OCI-LY1 (cell line): ENCODE measurements at regions not wholly inside any gene's neighbourhood (a gene's known extent, or its start where the extent isn't known, plus 50 kb on each side); places are given as distances from the start of the nearest gene placed in this dataset.

Source experiments
- H2AFZ ChIP-seq: fragments of 200-600 bp; sonication (generic), shearing (Covaris generic); 2 replicates; pipeline ENCODE4 v1.6.0; 2014; ENCODE audit warnings: antibody characterized with exemption, mild to moderate bottlenecking, low read length
- H3F3A ChIP-seq: fragments of 200-600 bp; sonication (generic), shearing (Covaris generic); 2 replicates; pipeline ENCODE4 v1.6.0; 2014; ENCODE audit warnings: mild to moderate bottlenecking, antibody characterized with exemption, low read length, moderate library complexity; ENCODE audit not compliant: insufficient read depth
- H3K27ac ChIP-seq: fragments of 200-600 bp; sonication (generic); 2 replicates; pipeline ENCODE4 v1.5.1; 2014; ENCODE audit warnings: low read length, mixed run types, mild to moderate bottlenecking, low read depth; ENCODE audit not compliant: poor library complexity, severe bottlenecking
- H3K27me3 ChIP-seq: fragments of 200-600 bp; sonication (generic); 2 replicates; pipeline ENCODE4 v1.6.0; 2014; ENCODE audit warnings: antibody characterized with exemption, mild to moderate bottlenecking, low read length, moderate library complexity; ENCODE audit not compliant: insufficient read depth
- H3K36me3 ChIP-seq: fragments of 200-600 bp; sonication (generic); 2 replicates; pipeline ENCODE4 v1.6.1; 2014; ENCODE audit warnings: mild to moderate bottlenecking, antibody characterized with exemption, low read length, moderate library complexity, mixed read lengths; ENCODE audit not compliant: insufficient read depth
- H3K4me1 ChIP-seq: fragments of 200-600 bp; sonication (generic); 2 replicates; pipeline ENCODE4 v1.5.1; 2014; ENCODE audit warnings: mild to moderate bottlenecking, low read length, moderate library complexity; ENCODE audit not compliant: insufficient read depth, severe bottlenecking
- H3K4me2 ChIP-seq: fragments of 200-600 bp; sonication (generic), shearing (Covaris generic); 2 replicates; pipeline ENCODE4 v1.6.1; 2014; ENCODE audit warnings: low read length
- H3K4me3 ChIP-seq: fragments of 200-600 bp; sonication (generic); 2 replicates; pipeline ENCODE4 v1.5.1; 2014; ENCODE audit warnings: low read length, low read depth, mild to moderate bottlenecking, mixed read lengths; ENCODE audit not compliant: poor library complexity, severe bottlenecking
- H3K79me2 ChIP-seq: fragments of 200-600 bp; shearing (Covaris generic); 2 replicates; pipeline ENCODE4 v1.6.1; 2016; ENCODE audit warnings: mixed run types, low read length, mixed read lengths; ENCODE audit not compliant: insufficient read depth
- H3K9ac ChIP-seq: fragments of 200-600 bp; sonication (generic), shearing (Covaris generic); 2 replicates; pipeline ENCODE4 v1.6.1; 2014; ENCODE audit warnings: mild to moderate bottlenecking, low read length, mixed read lengths
- H3K9me2 ChIP-seq: fragments of 200-600 bp; sonication (generic), shearing (Covaris generic); 2 replicates; pipeline ENCODE4 v1.6.1; 2014; ENCODE audit warnings: low read depth, mild to moderate bottlenecking, low read length, mixed read lengths
- H3K9me3 ChIP-seq: fragments of 200-600 bp; shearing (Covaris generic); 2 replicates; pipeline ENCODE4 v1.6.1; 2014; ENCODE audit warnings: low read length, mixed read lengths
- H4K20me1 ChIP-seq: fragments of 200-600 bp; sonication (generic), shearing (Covaris generic); 2 replicates; pipeline ENCODE4 v1.6.0; 2016; ENCODE audit warnings: mild to moderate bottlenecking, low read length; ENCODE audit not compliant: insufficient read depth
- EZH2 ChIP-seq: fragments of 200-600 bp; sonication (generic), shearing (Covaris generic); IDR thresholded peaks from 2 replicates; pipeline ENCODE4 v1.8.0; 2017; ENCODE audit warnings: borderline replicate concordance, mixed run types, mild to moderate bottlenecking, antibody characterized with exemption, low read length, moderate library complexity, mixed read lengths
- TF ChIP-seq, protein P1 (sequence below): fragments of 200-600 bp; sonication (generic), shearing (Covaris generic); IDR thresholded peaks from 2 replicates; pipeline ENCODE4 v1.5.1; 2017; ENCODE audit warnings: mild to moderate bottlenecking, antibody characterized with exemption, low read length, moderate library complexity, mixed read lengths

DNA sequence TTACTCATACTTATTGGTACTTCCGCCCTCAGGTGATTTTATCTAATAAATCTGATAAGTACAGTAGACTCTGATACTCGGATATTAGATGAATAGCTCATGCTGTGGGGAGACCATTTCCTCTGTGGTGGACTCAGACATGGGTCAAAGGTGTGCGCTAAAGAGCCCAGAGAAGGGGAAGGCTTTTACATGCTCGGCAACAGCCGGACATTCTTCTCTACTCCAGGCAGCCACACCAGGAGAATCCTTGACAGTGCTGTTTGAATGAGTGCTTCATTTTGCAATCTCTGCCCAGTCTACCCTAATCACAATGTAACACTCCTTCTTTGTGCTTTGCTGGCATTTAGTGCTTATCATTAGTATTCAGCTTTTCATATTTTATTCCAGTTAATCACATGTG, 322.2 kb upstream of the USP25 start:
- TF ChIP-seq, protein P1, sequence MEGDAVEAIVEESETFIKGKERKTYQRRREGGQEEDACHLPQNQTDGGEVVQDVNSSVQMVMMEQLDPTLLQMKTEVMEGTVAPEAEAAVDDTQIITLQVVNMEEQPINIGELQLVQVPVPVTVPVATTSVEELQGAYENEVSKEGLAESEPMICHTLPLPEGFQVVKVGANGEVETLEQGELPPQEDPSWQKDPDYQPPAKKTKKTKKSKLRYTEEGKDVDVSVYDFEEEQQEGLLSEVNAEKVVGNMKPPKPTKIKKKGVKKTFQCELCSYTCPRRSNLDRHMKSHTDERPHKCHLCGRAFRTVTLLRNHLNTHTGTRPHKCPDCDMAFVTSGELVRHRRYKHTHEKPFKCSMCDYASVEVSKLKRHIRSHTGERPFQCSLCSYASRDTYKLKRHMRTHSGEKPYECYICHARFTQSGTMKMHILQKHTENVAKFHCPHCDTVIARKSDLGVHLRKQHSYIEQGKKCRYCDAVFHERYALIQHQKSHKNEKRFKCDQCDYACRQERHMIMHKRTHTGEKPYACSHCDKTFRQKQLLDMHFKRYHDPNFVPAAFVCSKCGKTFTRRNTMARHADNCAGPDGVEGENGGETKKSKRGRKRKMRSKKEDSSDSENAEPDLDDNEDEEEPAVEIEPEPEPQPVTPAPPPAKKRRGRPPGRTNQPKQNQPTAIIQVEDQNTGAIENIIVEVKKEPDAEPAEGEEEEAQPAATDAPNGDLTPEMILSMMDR, result no peak
- TF ChIP-seq EZH2, result no peak
- Histone ChIP-seq H4K20me1 (no peaks in the 10 kb centered on the region), H3K27me3 (no peaks in the 10 kb centered on the region), H3K4me1 (no peaks in the 10 kb centered on the region), H2AFZ (no peak overlapping the region), H3K9me3 (no peaks in the 10 kb centered on the region), H3K4me2 (no peak overlapping the region), H3F3A (no peaks in the 10 kb centered on the region), H3K4me3 (no peak overlapping the region), H3K9me2 (no peaks in the 10 kb centered on the region), H3K79me2 (no peaks in the 10 kb centered on the region), H3K9ac (no peak overlapping the region), H3K36me3 (no peaks in the 10 kb centered on the region), H3K27ac (no peak overlapping the region)

DNA sequence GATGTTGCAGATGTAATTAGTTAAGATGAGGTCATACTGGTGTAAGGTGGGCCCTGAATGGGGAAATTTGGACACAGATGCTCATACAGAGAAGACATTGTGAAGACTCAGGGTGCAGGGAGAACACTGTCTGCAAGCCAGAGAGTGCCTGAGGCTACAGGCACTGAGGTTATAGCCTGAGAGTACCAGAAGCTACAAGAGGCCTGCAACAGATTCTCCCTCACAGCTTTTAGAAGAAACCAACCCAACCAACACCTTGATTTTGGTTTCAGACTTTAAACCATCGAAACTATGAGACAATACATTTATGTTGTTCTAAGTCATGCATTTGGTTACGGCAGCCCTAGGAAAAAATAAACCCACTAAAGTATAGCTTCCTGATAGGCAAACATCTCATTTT, 321.7 kb upstream of the USP25 start:
- H3K4me3 ChIP-seq, result no peak overlapping the region
- H3K4me1 ChIP-seq, result no peaks in the 10 kb centered on the region

DNA sequence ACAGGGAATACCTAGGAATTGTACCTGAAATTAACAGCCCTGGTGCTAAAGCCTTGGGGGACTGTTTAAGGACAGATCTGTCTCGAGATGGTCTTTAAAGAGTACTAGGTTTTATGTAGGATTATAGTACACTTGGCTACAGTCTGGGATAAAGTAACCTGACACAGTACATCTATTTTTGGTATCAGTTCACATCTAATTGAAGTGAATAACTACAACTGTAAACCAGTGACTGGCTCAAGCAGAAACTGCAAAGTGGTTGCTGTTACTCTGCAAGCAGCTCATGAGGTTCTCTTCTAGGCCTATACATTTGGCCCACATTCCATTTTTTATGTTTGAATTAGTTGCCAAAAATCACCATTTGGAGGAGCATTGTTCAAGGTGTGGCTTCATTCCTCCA, 320.8 kb upstream of the USP25 start:
- H2AFZ ChIP-seq, result no peak overlapping the region
- H3F3A ChIP-seq, result no peaks in the 10 kb centered on the region
- H3K79me2 ChIP-seq, result no peaks in the 10 kb centered on the region
- H3K36me3 ChIP-seq, result no peaks in the 10 kb centered on the region
- no peaks in the 10 kb centered on the region for H3K9me2 ChIP-seq
- H3K27me3 ChIP-seq, result no peaks in the 10 kb centered on the region
- no peak overlapping the region for H3K27ac ChIP-seq
- H3K9ac ChIP-seq, result no peak overlapping the region
- TF ChIP-seq, protein P1, result no peak
- TF ChIP-seq EZH2, result no peak
- H3K4me3 ChIP-seq, result no peak overlapping the region
- no peaks in the 10 kb centered on the region for H3K9me3 ChIP-seq
- H4K20me1 ChIP-seq, result no peaks in the 10 kb centered on the region
- no peaks in the 10 kb centered on the region for H3K4me1 ChIP-seq
- no peak overlapping the region for H3K4me2 ChIP-seq

More for the DNA sequence above, 321.7 kb upstream of the USP25 start:
- Histone ChIP-seq H3F3A (no peaks in the 10 kb centered on the region), H3K27me3 (no peaks in the 10 kb centered on the region), H3K9ac (no peak overlapping the region), H4K20me1 (no peaks in the 10 kb centered on the region), H3K27ac (no peak overlapping the region), H3K9me2 (no peaks in the 10 kb centered on the region), H3K36me3 (no peaks in the 10 kb centered on the region), H3K9me3 (no peaks in the 10 kb centered on the region), H3K79me2 (no peaks in the 10 kb centered on the region), H2AFZ (no peak overlapping the region), H3K4me2 (no peak overlapping the region)
- TF ChIP-seq, protein P1, result no peak
- no peak for TF ChIP-seq EZH2
